Caco-2 (cell line): ENCODE measurements at regions not wholly inside any gene's neighbourhood (a gene's known extent, or its start where the extent isn't known, plus 50 kb on each side); places are given as distances from the start of the nearest gene placed in this dataset.

Experiments
- BruUV-seq: library from RNA; stranded (reverse); fragments of 400-500 nt; replicated peaks from 2 replicates; lab custom pipeline; 2021; lab: Mats Ljungman, UMichigan
- CTCF ChIA-PET: fragments of 300-600 bp; sonication (Branson Sonifier 250); formaldehyde crosslinking; loops from one replicate; lab custom pipeline; 2022; ENCODE audit warnings: antibody characterized with exemption; lab: Charles Lee
- POLR2A ChIA-PET: fragments of 300-600 bp; sonication (Branson Sonifier 250); formaldehyde crosslinking; loops from one replicate; lab custom pipeline; 2022; ENCODE audit warnings: antibody characterized with exemption; lab: Charles Lee
- DNase-seq, 2 experiments: peaks; one replicate each; pipeline versions ENCODE4 v3.0.0 to v3.0.0-alpha.2; 2020 to 2022
- H3K27me3 ChIP-seq: replicated peaks from 2 replicates; pipeline ENCODE4 v1.6.0; 2011; ENCODE audit warnings: low read length; ENCODE audit not compliant: control insufficient read depth, insufficient read depth
- H3K36me3 ChIP-seq: 2 replicates; pipeline ENCODE4 v1.5.1; 2011; ENCODE audit warnings: low read length; ENCODE audit not compliant: control insufficient read depth, insufficient read depth
- H3K4me1 ChIP-seq: fragments of 250-450 bp; sonication (Bioruptor Pico); 2 replicates; pipeline ENCODE4 v1.5.1; 2020; ENCODE audit warnings: mild to moderate bottlenecking
- H3K4me3 ChIP-seq: 2 replicates; pipeline ENCODE4 v1.5.1; 2011; ENCODE audit warnings: low read depth, mild to moderate bottlenecking, control low read depth, low read length
- H3K9me3 ChIP-seq: fragments of 250-450 bp; sonication (Bioruptor Pico); 2 replicates; pipeline ENCODE4 v1.5.1; 2020; ENCODE audit warnings: mild to moderate bottlenecking, moderate library complexity
- H3K27ac Mint-ChIP-seq: one replicate; pipeline ENCODE4 v1.8.0; 2022; ENCODE audit warnings: mixed read lengths; ENCODE audit not compliant: unreplicated experiment
- H3K27me3 Mint-ChIP-seq: one replicate; pipeline ENCODE4 v1.8.0; 2022; ENCODE audit warnings: mixed read lengths; ENCODE audit not compliant: insufficient read depth, unreplicated experiment
- H3K36me3 Mint-ChIP-seq: one replicate; pipeline ENCODE4 v1.8.0; 2022; ENCODE audit warnings: mild to moderate bottlenecking, mixed read lengths; ENCODE audit not compliant: insufficient read depth, unreplicated experiment
- H3K4me1 Mint-ChIP-seq: one replicate; pipeline ENCODE4 v1.8.0; 2022; ENCODE audit warnings: low read depth, mixed read lengths; ENCODE audit not compliant: unreplicated experiment
- H3K4me3 Mint-ChIP-seq: one replicate; pipeline ENCODE4 v1.8.0; 2022; ENCODE audit warnings: mild to moderate bottlenecking, moderate library complexity, mixed read lengths; ENCODE audit not compliant: unreplicated experiment
- H3K9me3 Mint-ChIP-seq: one replicate; pipeline ENCODE4 v1.8.0; 2022; ENCODE audit warnings: mixed read lengths; ENCODE audit not compliant: unreplicated experiment
- intact Hi-C: fragments of 100-400 bp; cut with micrococcal nuclease; formaldehyde crosslinking; loops from one replicate; pipeline ENCODE4 v1.10.0; 2022; ENCODE audit not compliant: unreplicated experiment
- TF ChIP-seq, protein P1 (sequence below), 2 experiments: fragments of 200-600 bp in 1 of 2; IDR thresholded peaks; 1 replicate in 1 of 2; 2 replicates in 1 of 2; pipeline versions ENCODE4 v1.5.1 to v1.8.0; 2011 to 2022; ENCODE audit warnings: antibody characterized with exemption in 1 of 2, control low read depth in 1 of 2, inconsistent platforms in 1 of 2, low read depth in 1 of 2, low read length in 1 of 2, mild to moderate bottlenecking in 1 of 2, moderate library complexity in 1 of 2; ENCODE audit not compliant: insufficient read depth in 1 of 2, severe bottlenecking in 1 of 2, unreplicated experiment in 1 of 2

DNA sequence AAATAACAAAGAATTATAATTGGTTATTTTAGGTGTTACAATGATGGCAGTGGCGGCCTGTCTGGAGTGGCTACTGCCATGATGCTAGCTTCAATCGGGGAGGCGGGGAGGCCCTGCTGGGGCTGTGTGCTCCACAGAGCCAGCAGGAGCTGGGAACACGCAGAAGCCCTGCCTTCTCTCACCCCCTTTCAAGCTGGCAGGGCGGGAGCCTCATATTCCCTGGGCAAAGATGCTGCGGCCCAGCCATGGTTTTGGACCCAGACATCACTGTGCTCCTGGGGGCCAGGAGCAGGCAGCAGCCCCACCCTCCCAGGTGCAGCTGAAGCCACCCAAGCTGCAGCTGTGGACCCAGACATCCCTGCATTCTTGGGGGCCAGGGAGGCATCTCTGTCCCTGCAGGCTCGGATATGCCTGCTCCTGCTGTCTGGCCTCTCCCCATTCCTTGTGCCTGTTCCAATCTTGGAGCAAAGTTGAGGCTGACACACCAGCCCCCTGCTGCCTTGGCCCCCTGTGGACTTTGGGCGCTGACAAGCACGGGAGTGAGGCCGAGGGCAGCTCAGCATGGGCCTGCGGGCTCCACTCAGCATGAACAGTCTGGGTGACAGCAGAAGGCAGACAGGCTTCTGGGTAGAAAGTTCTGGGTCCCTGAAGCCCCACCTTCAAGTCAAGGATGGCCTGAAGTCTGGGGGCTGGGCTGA, 263.1 kb upstream of the HTR2A start:
- Mint-ChIP-seq H3K27ac (no peak overlapping the region), H3K4me3 (no peak overlapping the region), H3K9me3 (no peaks in the 10 kb centered on the region), H3K36me3 (no peaks in the 10 kb centered on the region), H3K4me1 (no peaks in the 10 kb centered on the region), H3K27me3 (peaks cover 13% of the 10 kb centered on the region)
- CTCF ChIA-PET = no interaction called here
- BruUV-seq = no TSS peak
- DNase-seq = no peak
- Histone ChIP-seq H3K36me3 (no peaks in the 10 kb centered on the region), H3K27me3 (no peaks in the 10 kb centered on the region), H3K4me3 (no peak overlapping the region), H3K4me1 (no peaks in the 10 kb centered on the region), H3K9me3 (no peaks in the 10 kb centered on the region)
- TF ChIP-seq, protein P1, sequence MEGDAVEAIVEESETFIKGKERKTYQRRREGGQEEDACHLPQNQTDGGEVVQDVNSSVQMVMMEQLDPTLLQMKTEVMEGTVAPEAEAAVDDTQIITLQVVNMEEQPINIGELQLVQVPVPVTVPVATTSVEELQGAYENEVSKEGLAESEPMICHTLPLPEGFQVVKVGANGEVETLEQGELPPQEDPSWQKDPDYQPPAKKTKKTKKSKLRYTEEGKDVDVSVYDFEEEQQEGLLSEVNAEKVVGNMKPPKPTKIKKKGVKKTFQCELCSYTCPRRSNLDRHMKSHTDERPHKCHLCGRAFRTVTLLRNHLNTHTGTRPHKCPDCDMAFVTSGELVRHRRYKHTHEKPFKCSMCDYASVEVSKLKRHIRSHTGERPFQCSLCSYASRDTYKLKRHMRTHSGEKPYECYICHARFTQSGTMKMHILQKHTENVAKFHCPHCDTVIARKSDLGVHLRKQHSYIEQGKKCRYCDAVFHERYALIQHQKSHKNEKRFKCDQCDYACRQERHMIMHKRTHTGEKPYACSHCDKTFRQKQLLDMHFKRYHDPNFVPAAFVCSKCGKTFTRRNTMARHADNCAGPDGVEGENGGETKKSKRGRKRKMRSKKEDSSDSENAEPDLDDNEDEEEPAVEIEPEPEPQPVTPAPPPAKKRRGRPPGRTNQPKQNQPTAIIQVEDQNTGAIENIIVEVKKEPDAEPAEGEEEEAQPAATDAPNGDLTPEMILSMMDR (IDR thresholded peaks at IDR 0.05; ENCODE audit: insufficient read depth in 1 of 2, low read depth in 1 of 2, low read length in 1 of 2, severe bottlenecking in 1 of 2, unreplicated experiment in 1 of 2) = no peak
- POLR2A ChIA-PET = no interaction called here
- intact Hi-C loops = no loop called here

DNA sequence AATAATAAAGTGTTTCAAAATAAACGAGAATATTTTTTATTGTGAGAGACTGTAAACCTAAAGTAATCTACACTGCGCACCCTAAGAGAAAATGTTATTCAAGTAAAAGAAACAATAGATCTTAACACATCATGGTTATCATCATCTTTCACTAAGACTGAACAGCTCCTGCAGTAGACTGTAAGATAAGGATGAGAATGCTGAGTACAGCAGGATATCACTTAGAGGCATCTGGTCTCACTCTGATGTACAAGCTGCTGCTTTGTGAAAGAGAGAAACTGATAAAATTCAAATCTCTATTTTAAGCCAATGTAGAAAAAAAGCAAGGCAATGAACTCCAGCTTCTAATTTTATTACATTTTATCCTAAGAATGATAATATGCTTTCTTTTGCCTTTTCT, 261.7 kb upstream of the HTR2A start:
- Histone ChIP-seq H3K4me1 (no peaks in the 10 kb centered on the region), H3K9me3 (no peaks in the 10 kb centered on the region), H3K4me3 (no peak overlapping the region), H3K27me3 (no peaks in the 10 kb centered on the region), H3K36me3 (no peaks in the 10 kb centered on the region)
- Mint-ChIP-seq H3K36me3 (no peaks in the 10 kb centered on the region), H3K4me1 (no peaks in the 10 kb centered on the region), H3K27ac (no peak overlapping the region), H3K4me3 (no peak overlapping the region), H3K27me3 (peaks cover 13% of the 10 kb centered on the region), H3K9me3 (no peaks in the 10 kb centered on the region)
- intact Hi-C loops = no loop called here
- POLR2A ChIA-PET = no interaction called here
- no peak for DNase-seq
- TF ChIP-seq, protein P1 (IDR thresholded peaks at IDR 0.05; ENCODE audit: insufficient read depth in 1 of 2, low read depth in 1 of 2, low read length in 1 of 2, severe bottlenecking in 1 of 2, unreplicated experiment in 1 of 2) = no peak
- no TSS peak for BruUV-seq
- CTCF ChIA-PET = no interaction called here

DNA sequence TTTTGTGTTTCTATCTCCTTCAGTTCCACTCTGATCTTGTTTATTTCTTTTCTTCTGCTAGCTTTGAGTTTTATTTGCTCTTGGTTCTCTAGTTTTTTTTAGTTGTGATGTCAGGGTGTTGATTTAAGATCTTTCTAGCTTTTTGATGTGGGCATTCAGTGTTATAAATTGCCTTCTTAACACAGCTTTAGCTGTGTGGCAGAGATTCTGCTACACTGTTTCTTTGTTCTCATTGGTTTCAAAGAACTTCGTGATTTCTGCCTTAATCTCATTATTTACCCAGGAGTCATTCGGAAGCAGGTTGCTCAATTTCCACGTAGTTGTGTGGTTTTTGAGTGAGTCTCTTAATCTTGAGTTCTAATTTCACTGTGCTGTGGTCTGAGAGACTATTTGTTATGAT, 251.7 kb upstream of the HTR2A start:
- no peak overlapping the region for H3K27ac Mint-ChIP-seq
- no peaks in the 10 kb centered on the region for H3K27me3 Mint-ChIP-seq
- Histone ChIP-seq H3K36me3 (no peaks in the 10 kb centered on the region), H3K9me3 (no peaks in the 10 kb centered on the region; the same call in 1 of the 2 replicates), H3K4me3 (no peak overlapping the region), H3K4me1 (peaks cover 4% of the 10 kb centered on the region; the same call in 1 of the 2 replicates), H3K27me3 (no peaks in the 10 kb centered on the region)
- DNase-seq = no peak
- no TSS peak for BruUV-seq
- intact Hi-C loops = no loop called here
- no peaks in the 10 kb centered on the region for H3K36me3 Mint-ChIP-seq
- TF ChIP-seq, protein P1 (IDR thresholded peaks at IDR 0.05; ENCODE audit: insufficient read depth in 1 of 2, low read depth in 1 of 2, low read length in 1 of 2, severe bottlenecking in 1 of 2, unreplicated experiment in 1 of 2) = no peak
- POLR2A ChIA-PET = no interaction called here
- CTCF ChIA-PET = no interaction called here
- no peak overlapping the region for H3K4me3 Mint-ChIP-seq
- no peaks in the 10 kb centered on the region for H3K9me3 Mint-ChIP-seq
- no peaks in the 10 kb centered on the region for H3K4me1 Mint-ChIP-seq
